Heart left ventricle (tissue), 16 donors: ENCODE measurements at regions not wholly inside any gene's neighbourhood (a gene's known extent, or its start where the extent isn't known, plus 50 kb on each side); places are given as distances from the start of the nearest gene placed in this dataset.
"Not testable (repeated sequence)": the region's sequence is repeated elsewhere in the genome, so short reads cannot be mapped to it uniquely, and the experiment has no call there.

ENCODE experiments used
- ATAC-seq, 4 donors: fragments of 200-7000 bp; cut with Tn5 transposase; one replicate each; pipeline ENCODE4 v1.9.1; 2020 to 2022; ENCODE audit warnings: moderate library complexity in 4 of 4, mild to moderate bottlenecking in 3 of 4, moderate number of reproducible peaks in 1 of 4
- DNase-seq, 5 donors: peaks; one replicate each; pipeline ENCODE4 v3.0.0-alpha.2; 2020
- H3K27ac ChIP-seq, 12 donors: fragments of 200-600 bp; sonication (generic) in 4 of 12; one replicate each; pipeline versions ENCODE4 v1.5.0 to v1.8.0; 2016 to 2022; ENCODE audit warnings: mild to moderate bottlenecking in 2 of 12
- H3K27me3 ChIP-seq, 9 donors: fragments of 200-600 bp; sonication (generic) in 2 of 9; one replicate each; pipeline versions ENCODE4 v1.5.1 to v1.8.0; 2016 to 2022; ENCODE audit warnings: mild to moderate bottlenecking in 3 of 9
- H3K36me3 ChIP-seq, 9 donors: fragments of 200-600 bp; sonication (generic) in 2 of 9; one replicate each; pipeline versions ENCODE4 v1.5.0 to v1.8.0; 2018 to 2022; ENCODE audit warnings: mild to moderate bottlenecking in 2 of 9
- H3K4me1 ChIP-seq, 12 donors: fragments of 200-600 bp; sonication (generic) in 4 of 12; one replicate each; pipeline versions ENCODE4 v1.5.0 to v1.8.0; 2016 to 2022; ENCODE audit warnings: mild to moderate bottlenecking in 3 of 12
- H3K4me3 ChIP-seq, 12 donors: fragments of 200-600 bp; sonication (generic) in 4 of 12; one replicate each; pipeline versions ENCODE4 v1.5.0 to v1.8.0; 2017 to 2022; ENCODE audit warnings: mild to moderate bottlenecking in 9 of 12, moderate library complexity in 4 of 12
- H3K9me3 ChIP-seq, 12 donors: fragments of 200-600 bp; sonication (generic) in 4 of 12; one replicate each; pipeline versions ENCODE4 v1.5.0 to v1.8.0; 2016 to 2022; ENCODE audit warnings: mild to moderate bottlenecking in 1 of 12
- CTCF ChIP-seq, 12 donors: fragments of 200-600 bp; sonication (generic) in 4 of 12; IDR thresholded peaks; one replicate each; pipeline versions ENCODE4 v1.5.0 to v1.8.0; 2018 to 2022; ENCODE audit warnings: antibody characterized with exemption in 12 of 12, mild to moderate bottlenecking in 5 of 12
- POLR2A ChIP-seq, 2 donors: fragments of 450-650 bp; IDR thresholded peaks; one replicate each; pipeline ENCODE4 v1.6.1; 2017; ENCODE audit warnings: antibody characterized with exemption in 2 of 2, mild to moderate bottlenecking in 2 of 2, moderate library complexity in 2 of 2
- WGBS, 4 donors: extraction: QIAGEN DNeasy Blood & Tissue Kit in 2 of 4; methylation state at CpG; one replicate each; pipeline versions ENCODE4 v1.1.5 to v1.1.7; 2013 to 2018; 5-methylcytosine and 5-hydroxymethylcytosine counted together
- intact Hi-C, 10 donors: fragments of 100-400 bp; cut with DNase I; formaldehyde crosslinking; loops; one replicate each; pipeline versions ENCODE4 v1.11.1 to v1.14.2; 2022
- donor health status: ischemic (EF 13 %, LVEDD 7.1; RV severe dilation, severe dysfunction).
- donor health status: healthy with polysubstance abuse.
- donor health status: DM: no; HTN: yes; CAD: no.
- donor health status: DM: no; HTN: no; CAD: no.
- donor health status: ischemic (EF 25% LVEDD 6.9; RV normal size, moderate dysfunction).
- donor health status: ischemic (EF 25% LVEDD 5.7; RV mildly dilated, moderate dysfunction).
- donor health status: healthy.
- donor health status: DM: yes; HTN: yes; CAD: no.
- donor health status: ischemic (EF 35%, LVEDD 5.7; RV mildly dilated, moderate dysfunction).
- donor health status: nonischemic (EF 11% LVEDD 7.7; RV severe dilation, severe dysfunction).
- donor health status: DM: yes; HTN: yes; CAD: no.
- donor health status: PGD.
- donor health status: ischemic (EF 29% LVEDD 5.4; RV normal size, mild dysfunction).
- donor health status: nonischemic (EF 23%, LVEDD 6.1; RV moderate dilation, normal function).

GRCh38 chr5:122691931-122692330 lies 82.9 kb upstream of the SNX2 start:
- Histone ChIP-seq H3K4me1 (peaks cover 0 to 4% (median 0%) of the 10 kb centered on the region in 12 donors), H3K27me3 (peaks cover 0 to 5% (median 0%) of the 10 kb centered on the region in 9 donors), H3K9me3 (no peaks in the 10 kb centered on the region), H3K4me3 (no peak overlapping the region), H3K36me3 (no peaks in the 10 kb centered on the region), H3K27ac (no peak overlapping the region)
- no peak for TF ChIP-seq CTCF (IDR thresholded peaks at IDR 0.05)
- TF ChIP-seq POLR2A (IDR thresholded peaks at IDR 0.05) = no peak
- 82 to 92% (median 88%) methylated on average over 3 of the region's 3 CpGs for WGBS, 4 donors
- intact Hi-C loops = no loop called here
- DNase-seq (no peak), ATAC-seq (no peak)

- intact Hi-C loops = no loop called here
- WGBS, 4 donors = 70 to 93% (median 90%) methylated on average over 3 of the region's 3 CpGs
- ATAC-seq (no peak), DNase-seq (no peak)
- Histone ChIP-seq H3K9me3 (no peaks in the 10 kb centered on the region), H3K4me1 (peaks cover 0 to 14% (median 0%) of the 10 kb centered on the region in 12 donors), H3K4me3 (no peak overlapping the region), H3K27ac (no peak overlapping the region), H3K36me3 (no peaks in the 10 kb centered on the region), H3K27me3 (peaks cover 0 to 5% (median 0%) of the 10 kb centered on the region in 9 donors)
- no peak for TF ChIP-seq POLR2A (IDR thresholded peaks at IDR 0.05)
- no peak for TF ChIP-seq CTCF (IDR thresholded peaks at IDR 0.05)
Observed at GRCh38 chr5:122693963-122694362, 80.9 kb upstream of the SNX2 start.

GRCh38 chr5:122694884-122695283 lies 80.0 kb upstream of the SNX2 start:
- TF ChIP-seq POLR2A (IDR thresholded peaks at IDR 0.05) (no peak), CTCF (IDR thresholded peaks at IDR 0.05) (no peak)
- intact Hi-C loops = no loop called here
- DNase-seq (no peak), ATAC-seq (no peak)
- no peaks in the 10 kb centered on the region for H3K9me3 ChIP-seq
- H3K27ac ChIP-seq = no peak overlapping the region
- no peaks in the 10 kb centered on the region for H3K36me3 ChIP-seq
- H3K4me3 ChIP-seq = no peak overlapping the region
- WGBS, 4 donors = 77 to 87% (median 83%) methylated on average over 5 of the region's 5 CpGs
- H3K27me3 ChIP-seq = peaks cover 0 to 5% (median 0%) of the 10 kb centered on the region in 9 donors
- peaks cover 0 to 14% (median 0%) of the 10 kb centered on the region in 12 donors for H3K4me1 ChIP-seq

GRCh38 chr5:122696735-122697134 lies 78.1 kb upstream of the SNX2 start:
- H3K9me3 ChIP-seq, H3K27me3 ChIP-seq, H3K36me3 ChIP-seq, DNase-seq, H3K4me3 ChIP-seq, ATAC-seq, intact Hi-C loops: not testable (repeated sequence)
- Histone ChIP-seq H3K4me1 (peaks cover 0 to 14% (median 0%) of the 10 kb centered on the region in 12 donors), H3K27ac (peak overlapping the region in 1 of 12 donors; percentile 69)
- WGBS, 4 donors = 88 to 94% (median 90%) methylated on average over 4 of the region's 4 CpGs

GRCh38 chr5:122697191-122697590 lies 77.7 kb upstream of the SNX2 start:
- DNase-seq = no peak
- no peaks in the 10 kb centered on the region for H3K36me3 ChIP-seq
- intact Hi-C loops = no loop called here
- 78 to 85% (median 82%) methylated on average over 2 of the region's 2 CpGs for WGBS, 4 donors
- TF ChIP-seq POLR2A (IDR thresholded peaks at IDR 0.05) = no peak
- TF ChIP-seq CTCF (IDR thresholded peaks at IDR 0.05) = no peak
- H3K4me1 ChIP-seq = peaks cover 0 to 14% (median 0%) of the 10 kb centered on the region in 12 donors
- no peaks in the 10 kb centered on the region for H3K9me3 ChIP-seq
- no peak overlapping the region for H3K4me3 ChIP-seq
- H3K27ac ChIP-seq = peak overlapping the region in 1 of 12 donors; percentile 69
- H3K27me3 ChIP-seq = peaks cover 0 to 5% (median 0%) of the 10 kb centered on the region in 9 donors
- no peak for ATAC-seq
